Stimulated activated CD8-positive, alpha-beta memory T cell treated with anti-CD3 and anti-CD28 coated beads, Interleukin-12 subunit alpha, Interleukin-12 subunit beta, amount 100 ng/mL, for 24 hours (primary cell): ENCODE measurements at regions not wholly inside any gene's neighbourhood (a gene's known extent, or its start where the extent isn't known, plus 50 kb on each side); places are given as distances from the start of the nearest gene placed in this dataset.
"Not testable (repeated sequence)": the region's sequence is repeated elsewhere in the genome, so short reads cannot be mapped to it uniquely, and the experiment has no call there.

Source experiments
- DNase-seq: peaks from one replicate; pipeline ENCODE4 v3.0.0-alpha.2; 2020; ENCODE audit errors: extremely low read depth

DNA sequence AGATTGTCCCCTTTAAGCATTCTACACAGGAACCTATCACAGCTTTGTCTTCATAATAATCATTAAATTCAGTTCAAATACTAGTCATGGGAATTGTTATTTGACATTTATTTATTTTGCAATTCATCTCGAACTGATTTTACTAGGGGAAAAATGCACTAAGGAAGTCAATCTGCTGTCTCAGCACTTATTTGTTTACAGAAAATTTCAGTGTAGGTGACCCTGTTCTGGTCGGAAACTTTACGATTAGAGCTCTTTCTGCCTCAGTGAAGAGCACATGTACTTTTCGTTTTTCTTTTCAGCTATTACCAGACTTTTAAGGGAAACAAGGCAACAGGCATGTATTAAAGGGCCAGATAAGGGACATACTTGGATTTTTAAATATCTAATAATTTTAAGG is 1405.7 kb upstream of the ZEB2 start:
- no peak for DNase-seq

DNA sequence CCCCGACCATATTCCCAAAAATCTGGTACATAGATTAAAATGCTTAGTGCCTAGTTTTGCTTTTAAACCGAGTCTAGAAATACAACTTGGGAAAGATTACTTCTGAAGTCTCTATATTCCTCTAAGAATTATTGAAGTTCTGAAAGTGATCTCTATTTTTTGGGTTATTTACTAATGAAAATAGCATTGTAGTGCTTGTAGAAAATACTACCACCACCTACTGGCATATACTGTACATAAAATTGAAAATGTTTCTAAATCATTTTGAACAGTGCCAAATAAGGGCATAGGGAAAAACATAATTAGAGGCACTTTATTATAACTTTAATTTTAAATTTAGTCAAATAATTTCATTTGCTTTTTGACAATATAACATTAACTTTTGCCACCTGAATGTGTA is 1399.6 kb upstream of the ZEB2 start:
- DNase-seq, result no peak

DNA sequence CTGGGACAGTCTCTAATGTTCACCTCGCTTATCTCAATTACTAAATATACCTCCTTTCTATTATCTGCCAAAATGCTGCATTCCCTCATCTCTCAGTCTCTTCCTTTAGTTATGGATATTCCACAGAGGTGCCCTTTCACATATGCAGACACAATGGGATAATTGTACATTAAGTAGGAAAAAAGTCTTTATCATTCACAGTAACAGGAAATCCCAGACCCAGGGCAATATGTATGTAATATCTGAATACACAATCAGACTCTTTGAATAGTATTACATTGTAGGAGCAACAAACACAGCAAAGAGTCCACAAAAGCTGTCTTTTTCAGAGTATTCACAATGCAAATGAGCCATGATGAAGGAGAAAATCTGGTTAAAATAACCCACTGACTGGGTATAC is 1399.0 kb upstream of the ZEB2 start:
- DNase-seq, result no peak

DNA sequence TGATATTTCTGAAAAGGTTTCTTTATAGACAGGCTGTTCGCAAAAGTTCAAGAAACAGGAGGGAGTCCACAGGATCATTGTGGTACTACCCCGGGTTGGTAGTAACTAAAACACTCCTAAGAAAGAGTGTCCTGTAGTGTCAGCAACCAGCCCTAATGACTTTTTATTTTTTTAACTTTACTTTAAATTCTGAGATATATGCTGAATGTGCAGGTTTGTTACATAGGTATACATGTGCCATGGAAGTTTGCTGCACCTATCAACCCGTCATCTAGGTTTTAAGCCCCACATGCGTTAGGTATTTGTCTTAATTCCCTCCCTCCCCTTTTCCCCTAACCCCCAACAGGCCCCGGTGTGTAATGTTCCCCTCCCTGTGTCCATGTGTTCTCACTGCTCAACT is 1396.9 kb upstream of the ZEB2 start:
- DNase-seq, result no peak

DNA sequence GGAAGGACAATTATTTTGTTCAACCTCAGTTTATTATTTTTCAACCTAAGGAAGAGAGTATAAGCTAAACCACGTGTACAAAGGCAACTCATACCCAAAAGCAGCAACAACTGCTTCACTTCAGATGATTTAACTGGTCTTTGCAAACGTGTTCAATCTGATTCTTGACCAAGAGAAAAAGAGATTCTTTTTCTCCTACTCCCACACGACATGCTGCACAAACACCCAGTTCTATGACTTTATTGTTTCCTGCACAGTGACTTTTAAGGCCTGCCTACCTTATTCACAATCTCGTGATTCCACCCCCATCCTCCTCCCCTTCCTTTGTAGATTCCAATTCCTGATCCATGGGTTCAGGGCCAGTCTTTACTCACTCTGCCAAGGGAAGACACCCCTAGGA is 1394.8 kb upstream of the ZEB2 start:
- no peak for DNase-seq

DNA sequence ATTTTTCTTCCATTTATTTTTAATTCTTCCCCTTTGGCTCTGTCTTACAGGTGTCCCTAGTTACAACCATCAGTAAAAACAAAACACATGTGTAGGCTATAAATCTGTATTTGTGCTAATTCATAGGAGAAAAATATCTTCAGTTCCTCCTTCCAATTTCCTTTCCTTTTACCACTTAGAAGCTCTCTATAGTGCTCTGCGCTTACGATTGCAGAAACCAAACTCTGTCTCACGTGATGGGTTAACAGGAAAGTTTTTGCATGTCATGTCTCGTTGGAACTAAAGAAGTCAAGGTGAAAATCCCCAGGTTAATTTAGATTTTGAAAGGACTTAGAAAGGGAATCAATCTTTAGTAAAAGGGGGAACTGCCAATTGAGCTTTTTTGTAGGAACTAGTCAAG is 1390.5 kb upstream of the ZEB2 start:
- no peak for DNase-seq

DNA sequence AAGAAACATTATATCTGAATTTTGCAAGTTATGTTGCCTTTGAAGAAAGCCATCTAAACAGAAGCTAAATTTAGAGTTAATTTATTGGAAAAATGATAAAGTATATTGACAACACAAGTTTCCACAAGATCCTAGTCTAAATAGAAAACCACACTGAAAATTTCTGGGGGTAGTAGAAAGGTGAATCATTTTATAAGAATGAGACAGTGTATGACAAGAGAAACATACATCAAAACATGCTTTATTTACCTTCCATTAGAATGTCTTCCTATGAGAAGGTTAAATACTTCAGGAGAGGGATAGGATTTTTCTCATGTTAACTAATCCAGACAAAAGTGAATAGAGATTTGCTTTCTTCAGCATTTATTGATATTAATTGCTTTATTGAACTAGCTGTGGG is 1389.8 kb upstream of the ZEB2 start:
- DNase-seq, result no peak

DNA sequence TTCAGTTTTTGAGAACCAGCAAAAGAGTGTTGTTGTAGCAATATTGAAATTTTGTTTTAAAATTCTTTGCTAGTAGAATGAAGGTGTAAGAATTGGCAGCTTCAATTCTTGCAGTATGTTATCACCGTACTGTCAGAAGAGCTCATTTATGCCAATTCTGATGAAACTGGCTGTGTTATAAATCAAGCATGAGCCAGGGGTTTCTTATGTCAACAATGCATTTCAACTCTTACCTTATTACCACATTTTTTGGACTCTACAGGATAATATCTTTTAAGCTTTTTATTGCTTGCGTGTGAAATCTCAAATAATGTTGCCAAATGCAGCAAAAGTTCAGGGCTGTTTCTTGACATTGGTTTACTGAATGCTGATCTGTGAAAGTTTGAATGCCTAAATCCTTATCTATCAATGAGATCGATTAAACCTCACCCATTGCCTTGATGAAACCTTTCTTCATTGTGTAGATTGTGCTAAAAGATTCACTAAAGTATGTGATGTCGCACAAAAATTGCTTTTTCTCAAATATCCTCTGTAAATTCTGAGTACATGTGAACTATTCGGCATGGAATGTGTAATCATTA is 1389.3 kb upstream of the ZEB2 start:
- DNase-seq, result no peak

DNA sequence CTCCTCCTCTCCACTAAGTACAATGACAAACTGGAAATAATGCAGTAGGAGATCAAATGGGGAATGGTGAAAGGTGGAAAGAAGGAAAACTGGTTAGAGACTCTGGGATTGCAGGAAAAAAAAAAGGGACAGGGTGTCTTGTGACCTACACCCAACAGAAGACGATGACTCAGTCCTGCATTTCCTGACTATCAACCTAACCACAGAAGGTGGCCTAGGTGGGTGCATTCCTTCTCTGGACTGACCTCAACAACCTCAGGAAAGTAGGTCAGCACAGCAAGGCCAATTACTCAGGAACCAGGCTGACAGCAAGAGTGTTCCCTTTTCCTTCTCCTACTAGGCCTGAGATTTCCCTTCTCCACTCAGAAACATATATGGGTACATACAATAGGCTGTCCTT is 1386.4 kb upstream of the ZEB2 start:
- DNase-seq, result no peak

DNA sequence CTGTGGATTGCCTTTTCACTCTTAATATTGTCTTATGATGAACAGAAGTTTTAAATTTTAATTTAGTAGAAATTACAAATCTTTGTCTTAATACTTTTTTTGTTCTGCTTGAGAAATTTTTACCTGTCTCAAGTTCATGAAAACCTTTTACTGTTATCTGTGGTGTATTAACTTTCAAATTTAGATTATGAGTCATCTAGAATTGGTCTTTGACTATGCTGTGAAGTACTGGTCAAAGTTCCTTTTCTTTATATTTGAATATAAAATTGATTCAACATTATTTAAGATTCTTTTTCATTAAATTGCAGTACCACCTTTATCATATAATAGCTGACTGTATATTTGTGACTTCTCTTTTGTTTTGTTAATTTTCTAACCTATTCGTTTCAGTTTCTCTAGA is 1385.5 kb upstream of the ZEB2 start:
- DNase-seq, result no peak

DNA sequence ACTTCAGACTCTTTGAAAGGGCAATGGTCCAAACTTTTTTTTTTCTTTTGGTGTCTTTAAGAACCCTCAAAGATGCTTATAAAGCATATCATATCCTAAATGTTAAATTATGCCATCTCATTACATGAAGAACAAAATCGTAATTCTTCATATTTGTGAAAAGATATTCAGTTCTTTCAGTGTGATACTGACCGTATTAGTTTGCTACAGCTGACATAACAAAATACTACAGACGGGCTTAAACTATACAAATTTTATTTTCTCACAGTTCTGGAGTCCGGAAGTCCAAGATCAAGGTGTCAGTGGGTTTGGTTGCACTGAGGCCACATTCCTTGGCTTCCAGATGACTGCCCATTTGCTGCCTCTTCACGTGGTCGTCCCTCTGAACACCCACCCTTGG is 1377.2 kb upstream of the ZEB2 start:
- DNase-seq, result no peak

DNA sequence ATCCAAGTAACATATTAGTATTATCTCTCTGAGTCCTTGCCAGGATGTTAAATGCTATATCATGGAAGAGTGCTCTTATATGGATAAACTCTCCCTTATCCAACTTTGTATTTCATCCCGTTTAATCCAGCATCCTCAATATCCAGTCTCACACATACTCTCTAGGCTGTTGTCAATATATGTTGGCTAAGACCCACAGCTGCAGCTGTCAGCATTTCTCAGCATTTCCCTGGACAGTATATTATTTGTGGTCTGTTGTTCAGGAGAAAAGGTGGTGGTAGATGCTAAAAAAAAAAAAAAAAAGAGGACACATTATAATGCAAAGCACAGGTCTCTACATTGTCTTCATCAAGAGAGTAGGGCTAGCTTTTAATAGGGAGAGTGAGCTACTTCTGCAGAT is 1368.0 kb upstream of the ZEB2 start:
- DNase-seq, result no peak

DNA sequence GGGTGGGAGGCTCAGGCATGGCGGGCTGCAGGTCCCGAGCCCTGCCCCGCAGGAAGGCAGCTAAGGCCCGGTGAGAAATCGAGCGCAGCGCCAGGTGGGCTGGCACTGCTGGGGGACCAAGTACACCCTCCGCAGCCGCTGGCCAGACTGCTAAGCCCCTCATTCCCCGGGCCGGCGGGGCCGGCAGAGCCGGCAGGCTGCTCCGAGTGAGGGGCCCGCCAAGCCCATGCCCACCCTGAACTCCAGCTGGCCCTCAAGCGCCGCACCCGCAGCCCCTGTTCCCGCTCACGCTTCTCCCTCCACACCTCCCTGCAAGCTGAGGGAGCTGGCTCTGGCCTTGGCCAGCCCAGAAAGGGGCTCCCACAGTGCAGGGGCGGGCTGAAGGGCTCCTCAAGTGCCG is 1361.1 kb upstream of the ZEB2 start:
- DNase-seq, result not testable (repeated sequence)

DNA sequence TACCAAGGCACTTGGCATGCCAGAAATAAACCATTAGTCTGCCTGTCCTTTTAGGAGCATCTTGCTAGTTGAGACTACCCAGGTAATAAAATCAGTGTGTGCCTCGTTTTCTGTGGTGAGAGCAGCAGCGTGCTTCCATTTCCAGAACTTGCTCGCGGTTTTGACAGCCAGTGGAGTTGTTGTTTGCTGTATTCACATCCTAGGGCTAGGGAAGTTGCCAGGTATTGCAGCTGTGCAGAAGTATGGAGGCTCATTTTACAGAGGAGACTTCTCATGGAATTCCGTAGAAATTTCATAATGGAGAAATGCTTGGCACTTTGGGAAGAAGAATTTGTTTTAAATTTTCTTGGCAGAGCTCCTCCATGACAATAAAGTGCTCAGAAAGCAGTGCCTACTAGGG is 1355.1 kb upstream of the ZEB2 start:
- no peak for DNase-seq

DNA sequence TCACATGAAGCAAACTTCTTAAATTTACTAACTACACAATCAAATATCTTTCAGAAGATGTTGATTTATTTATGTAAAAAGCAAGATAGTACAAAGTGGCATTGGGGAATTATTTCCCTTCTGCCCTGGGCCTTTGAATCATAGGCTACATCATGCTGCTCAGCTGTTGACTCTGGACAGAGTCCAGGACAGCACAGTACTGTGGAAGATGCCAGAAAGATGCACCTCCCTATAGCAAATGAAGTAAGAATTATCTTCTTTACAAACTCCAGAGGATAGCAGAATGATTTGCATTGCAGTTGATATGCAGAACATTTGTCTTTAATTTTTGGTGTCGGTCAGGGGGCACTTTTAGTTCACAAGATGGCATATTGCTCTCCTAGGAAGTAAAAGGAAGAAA is 1354.5 kb upstream of the ZEB2 start:
- DNase-seq, result no peak

DNA sequence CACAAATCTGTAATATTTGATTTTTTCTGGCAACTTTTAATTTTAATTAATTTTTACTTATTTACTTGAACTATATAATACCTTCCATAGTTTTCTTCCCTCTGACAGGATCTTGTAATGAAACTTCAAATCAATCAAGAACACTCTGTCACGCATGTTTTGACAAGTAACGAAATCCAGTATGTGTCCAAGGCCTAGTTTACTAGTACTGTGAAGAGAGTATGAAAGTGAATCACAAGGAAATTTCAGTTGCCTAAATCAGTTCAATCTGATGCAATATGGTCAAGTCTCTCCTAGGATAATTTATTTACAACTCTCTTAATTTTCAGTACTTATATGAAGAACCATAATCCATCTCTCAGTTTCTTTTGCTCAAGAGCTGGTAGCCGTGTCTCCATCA is 1344.6 kb upstream of the ZEB2 start:
- no peak for DNase-seq

DNA sequence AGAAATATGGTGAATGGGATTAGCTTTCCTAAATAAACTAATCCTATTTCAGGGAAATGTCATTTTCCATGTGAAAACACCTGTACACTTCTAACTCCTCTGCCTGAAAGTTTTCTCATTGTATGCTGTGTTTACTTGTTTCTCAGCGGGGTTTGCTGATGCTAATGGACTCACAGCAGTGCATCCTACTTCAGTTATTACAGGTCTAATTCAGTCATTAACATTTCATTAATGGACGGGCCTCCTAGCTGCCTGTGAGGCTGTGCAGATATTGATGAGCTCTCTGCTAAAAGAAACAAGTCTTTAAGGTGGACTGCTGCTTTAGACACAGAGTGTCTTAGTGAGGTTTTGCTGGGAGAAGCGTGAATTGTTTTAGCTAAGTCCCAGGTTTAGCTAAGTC is 1342.0 kb upstream of the ZEB2 start:
- DNase-seq, result no peak

DNA sequence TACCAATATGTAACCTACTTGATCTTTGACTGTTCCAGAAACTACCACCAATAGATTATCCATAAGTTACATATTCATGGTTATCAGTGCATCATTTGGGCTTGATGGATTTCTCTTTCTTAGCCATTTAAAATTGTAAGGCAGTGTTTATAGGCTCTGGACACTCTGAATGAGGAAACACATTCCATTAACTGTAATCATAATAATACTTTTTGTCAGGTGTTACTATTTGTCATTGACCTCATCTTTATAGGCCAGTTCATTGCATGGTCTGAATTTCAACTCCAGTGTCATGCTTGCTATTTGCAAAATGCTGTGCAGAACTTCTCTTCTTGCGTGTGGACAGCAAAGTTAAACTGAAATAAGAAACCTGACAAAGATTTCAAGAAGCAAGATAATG is 1340.2 kb upstream of the ZEB2 start:
- no peak for DNase-seq

DNA sequence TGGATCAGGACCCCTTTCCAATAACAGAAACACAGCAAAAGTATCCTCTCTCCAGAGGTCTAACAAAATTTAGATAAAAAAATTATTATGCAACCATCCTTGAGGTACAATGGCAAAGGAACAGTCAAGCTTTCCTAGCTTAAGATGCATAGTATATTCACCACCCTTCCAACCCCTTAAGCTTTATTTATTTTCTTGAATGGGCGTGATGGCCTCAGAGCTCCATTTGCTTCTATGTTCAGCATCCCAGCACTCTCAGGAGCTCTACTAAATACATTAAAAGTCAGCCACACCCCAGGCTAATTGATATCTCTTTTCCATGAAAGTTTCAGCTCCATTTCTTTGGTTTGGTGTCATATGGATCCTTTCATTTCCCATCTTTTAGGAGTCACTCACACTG is 1335.2 kb upstream of the ZEB2 start:
- no peak for DNase-seq

DNA sequence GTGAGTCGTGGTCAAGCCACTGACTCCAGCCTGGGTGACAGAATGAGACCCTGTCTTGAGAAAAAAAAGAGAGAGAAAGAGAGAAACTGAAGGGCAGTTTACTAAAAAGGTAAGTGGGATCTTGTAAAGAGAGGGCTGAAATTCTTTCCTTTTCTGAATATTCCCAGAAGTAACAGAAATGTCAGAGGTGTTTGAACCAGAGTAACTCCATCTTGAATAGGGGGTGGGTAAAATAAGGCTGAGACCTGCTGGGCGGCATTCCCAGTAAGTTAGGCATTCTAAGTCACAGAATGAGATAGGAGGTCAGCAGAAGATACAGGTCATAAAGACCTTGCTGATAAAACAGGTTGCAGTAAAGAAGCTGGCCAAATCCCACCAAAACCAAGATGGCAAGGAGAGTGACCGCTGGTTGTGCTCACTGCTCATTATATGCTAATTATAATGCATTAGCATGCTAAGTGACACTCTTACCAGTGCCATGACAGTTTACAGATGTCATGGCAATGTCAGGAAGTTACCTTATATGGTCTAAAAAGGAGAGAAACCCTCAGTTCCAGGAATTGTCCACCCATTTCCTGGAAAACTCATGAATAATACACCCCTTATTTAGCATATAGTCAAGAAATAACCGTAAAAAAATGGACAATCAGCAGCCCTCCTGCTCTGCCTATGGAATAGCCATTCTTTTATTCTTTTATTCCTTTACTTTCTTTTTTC is 1334.3 kb upstream of the ZEB2 start:
- DNase-seq, result no peak

DNA sequence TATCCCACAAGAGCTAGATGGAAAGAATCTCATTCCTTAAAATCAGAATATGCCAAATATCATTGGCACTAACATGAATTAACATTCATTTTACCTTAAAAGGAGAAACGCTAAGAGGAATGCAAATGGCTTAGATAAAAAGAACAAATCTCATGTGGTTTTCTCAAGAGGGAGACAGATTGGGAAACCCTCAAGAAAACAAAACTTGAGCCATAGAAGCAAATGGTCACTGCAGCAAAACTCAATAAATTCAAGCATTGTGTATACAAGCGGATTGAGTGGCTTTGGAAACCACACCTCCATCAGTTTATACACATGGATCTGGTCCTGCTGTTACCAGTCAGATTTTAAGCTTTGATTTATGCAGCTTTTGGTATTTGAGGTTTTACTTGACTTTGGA is 1331.8 kb upstream of the ZEB2 start:
- no peak for DNase-seq

DNA sequence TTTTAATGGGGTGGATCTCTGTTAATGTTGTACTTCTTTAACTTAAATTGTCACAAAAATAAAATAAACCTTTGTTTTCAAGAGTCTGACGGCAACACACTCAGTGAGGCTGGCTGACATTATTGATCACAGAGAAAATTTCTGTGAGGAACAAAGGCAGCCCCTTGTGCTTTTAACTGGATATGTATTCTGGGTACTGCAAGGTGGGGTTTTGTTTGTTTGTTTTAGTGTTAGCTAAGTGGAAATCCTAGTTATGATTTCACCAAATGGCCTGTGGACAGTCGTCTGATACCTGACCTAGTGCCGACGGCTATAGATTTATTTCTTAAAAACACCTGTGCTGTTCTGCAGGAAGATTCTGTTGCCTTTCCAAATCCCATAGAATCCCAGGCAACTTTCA is 1329.5 kb upstream of the ZEB2 start:
- DNase-seq, result no peak

DNA sequence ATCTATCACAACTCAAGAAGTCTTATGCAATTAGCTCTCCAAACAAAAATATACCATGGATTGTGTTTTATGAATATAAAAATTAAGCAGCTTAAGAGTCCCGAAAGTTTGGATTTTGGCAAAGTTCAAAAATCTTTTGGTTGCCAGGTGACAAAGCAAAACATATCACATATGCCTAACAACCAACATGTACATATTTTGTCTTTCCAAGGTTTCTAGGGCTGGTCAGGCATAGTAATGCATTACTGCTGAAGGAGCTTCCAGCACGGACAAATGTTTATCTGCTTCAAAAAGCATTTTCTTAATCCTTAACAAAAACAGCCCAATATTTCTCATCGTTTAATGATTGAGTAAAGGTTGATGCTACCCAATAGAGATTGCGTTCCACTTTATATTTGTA is 1327.1 kb upstream of the ZEB2 start:
- DNase-seq, result no peak

DNA sequence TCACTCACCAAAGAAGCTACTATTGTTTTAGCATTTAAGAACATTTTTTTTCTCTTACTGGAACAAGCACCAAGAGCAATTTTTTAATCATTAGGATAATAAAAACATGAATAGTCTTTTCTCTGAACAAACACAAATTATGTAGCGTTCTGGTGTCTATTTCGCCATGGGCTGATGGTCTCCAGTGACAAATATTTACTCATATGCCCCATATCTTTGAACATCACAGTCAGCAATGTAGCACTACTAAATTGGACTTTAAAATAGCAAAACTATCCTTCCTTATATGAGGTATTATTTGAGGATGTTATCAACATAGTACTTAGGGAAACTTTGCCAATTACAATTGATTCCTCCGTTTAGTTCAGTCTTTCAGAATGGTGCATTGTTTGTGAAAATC is 1326.0 kb upstream of the ZEB2 start:
- DNase-seq, result no peak
